Aorta (tissue), 5 donors: ENCODE measurements at regions not wholly inside any gene's neighbourhood (a gene's known extent, or its start where the extent isn't known, plus 50 kb on each side); places are given as distances from the start of the nearest gene placed in this dataset.

ENCODE experiments used
- ATAC-seq: fragments of 200-7000 bp; cut with Tn5 transposase; one replicate; pipeline ENCODE4 v1.9.1; 2022; ENCODE audit warnings: moderate library complexity; ENCODE audit not compliant: low FRiP score
- DNase-seq, 2 donors: peaks; one replicate each; pipeline ENCODE4 v3.0.0-alpha.2; 2020
- H3K27ac ChIP-seq, 2 donors: one replicate each; pipeline ENCODE4 v1.5.1; 2013; ENCODE audit warnings: low read length in 2 of 2, mild to moderate bottlenecking in 2 of 2, moderate library complexity in 2 of 2, control low read depth in 1 of 2, inconsistent platforms in 1 of 2, low read depth in 1 of 2
- H3K27me3 ChIP-seq, 2 donors: one replicate each; pipeline ENCODE4 v1.6.1; 2013; ENCODE audit warnings: control low read depth in 1 of 2, low read length in 1 of 2, mild to moderate bottlenecking in 1 of 2, moderate library complexity in 1 of 2; ENCODE audit not compliant: insufficient read depth in 2 of 2, control insufficient read depth in 1 of 2
- H3K36me3 ChIP-seq, 2 donors: one replicate each; pipeline ENCODE4 v1.6.1; 2013; ENCODE audit warnings: control low read depth in 1 of 2, low read length in 1 of 2, mild to moderate bottlenecking in 1 of 2; ENCODE audit not compliant: insufficient read depth in 2 of 2, control insufficient read depth in 1 of 2
- H3K4me1 ChIP-seq, 2 donors: one replicate each; pipeline ENCODE4 v1.6.1; 2013; ENCODE audit warnings: low read length in 2 of 2, control low read depth in 1 of 2, mild to moderate bottlenecking in 1 of 2, moderate library complexity in 1 of 2; ENCODE audit not compliant: insufficient read depth in 2 of 2, control insufficient read depth in 1 of 2
- H3K4me3 ChIP-seq, 2 donors: one replicate each; pipeline ENCODE4 v1.5.1; 2013; ENCODE audit warnings: low read length in 2 of 2, control low read depth in 1 of 2, mild to moderate bottlenecking in 1 of 2
- H3K9me3 ChIP-seq: one replicate; pipeline ENCODE4 v1.6.1; 2013; ENCODE audit warnings: mild to moderate bottlenecking, low read length; ENCODE audit not compliant: control insufficient read depth
- WGBS, 2 donors: extraction: QIAGEN DNeasy Blood & Tissue Kit; methylation state at CpG; one replicate each; pipeline ENCODE4 v1.1.7; 2013; 5-methylcytosine and 5-hydroxymethylcytosine counted together
- intact Hi-C, 2 donors: fragments of 100-400 bp; cut with DNase I; formaldehyde crosslinking; loops; one replicate each; pipeline versions ENCODE4 v1.14.2 to v1.15.0; 2022
- donor health status: healthy with polysubstance abuse.
- donor health status: Bipolar disorder and iron deficiency.
- donor health status: DM: no; HTN: no; CAD: no.
- donor health status: DM: no; HTN: no; CAD: no.
- donor health status: DM: yes; HTN: yes; CAD: no.

- H3K9me3 ChIP-seq, result peaks cover 2% of the 10 kb centered on the region
- no peak for ATAC-seq
- intact Hi-C loops, result no loop called here
- no peaks in the 10 kb centered on the region for H3K27me3 ChIP-seq
- no peaks in the 10 kb centered on the region for H3K4me1 ChIP-seq
- H3K4me3 ChIP-seq, result no peak overlapping the region
- 89 to 91% methylated on average over 15 to 16 of the region's 16 CpGs for WGBS, 2 donors
- no peak overlapping the region for H3K27ac ChIP-seq
- DNase-seq, result peak in 1 of 2 donors; percentile 59
- no peaks in the 10 kb centered on the region for H3K36me3 ChIP-seq
Measured at GRCh38 chr11:70709596-70709995, 311.3 kb downstream of the CTTN start.

GRCh38 chr11:70710192-70710591 lies 311.9 kb downstream of the CTTN start:
- DNase-seq, result peak in 1 of 2 donors; percentile 38
- Histone ChIP-seq H3K4me1 (no peaks in the 10 kb centered on the region), H3K27me3 (no peaks in the 10 kb centered on the region), H3K36me3 (no peaks in the 10 kb centered on the region), H3K27ac (no peak overlapping the region), H3K9me3 (peaks cover 2% of the 10 kb centered on the region), H3K4me3 (no peak overlapping the region)
- intact Hi-C loops, result no loop called here
- WGBS, 2 donors, result 76 to 77% methylated on average over 10 to 11 of the region's 11 CpGs
- no peak for ATAC-seq

- WGBS, 2 donors, result 44 to 47% methylated on average over 9 of the region's 9 CpGs
- no peaks in the 10 kb centered on the region for H3K27me3 ChIP-seq
- peaks cover 2% of the 10 kb centered on the region for H3K9me3 ChIP-seq
- H3K4me3 ChIP-seq, result no peak overlapping the region
- ATAC-seq, result no peak
- no peaks in the 10 kb centered on the region for H3K4me1 ChIP-seq
- peak in 1 of 2 donors; percentile 51 for DNase-seq
- intact Hi-C loops, result no loop called here
- no peaks in the 10 kb centered on the region for H3K36me3 ChIP-seq
- H3K27ac ChIP-seq, result no peak overlapping the region
Measured at GRCh38 chr11:70710601-70711000, 312.3 kb downstream of the CTTN start.

GRCh38 chr11:70711095-70711910 lies 313.0 kb downstream of the CTTN start:
- DNase-seq, result peak in 1 of 2 donors; percentile 66
- WGBS, 2 donors, result 44 to 48% methylated on average over 30 of the region's 30 CpGs
- intact Hi-C loops, result no loop called here

GRCh38 chr11:70711911-70712185 lies 313.5 kb downstream of the CTTN start:
- ATAC-seq (no peak), DNase-seq (no peak)
- H3K4me3 ChIP-seq, result no peak overlapping the region
- 46 to 53% methylated on average over 11 of the region's 11 CpGs for WGBS, 2 donors
- no peaks in the 10 kb centered on the region for H3K9me3 ChIP-seq
- no peaks in the 10 kb centered on the region for H3K36me3 ChIP-seq
- intact Hi-C loops, result no loop called here
- H3K27ac ChIP-seq, result no peak overlapping the region
- H3K4me1 ChIP-seq, result no peaks in the 10 kb centered on the region
- no peaks in the 10 kb centered on the region for H3K27me3 ChIP-seq

More at GRCh38 chr11:70711095-70711910, 313.0 kb downstream of the CTTN start:
- no peak for ATAC-seq
- no peaks in the 10 kb centered on the region for H3K27me3 ChIP-seq
- H3K4me1 ChIP-seq, result no peaks in the 10 kb centered on the region
- H3K27ac ChIP-seq, result no peak overlapping the region
- H3K4me3 ChIP-seq, result no peak overlapping the region
- H3K36me3 ChIP-seq, result no peaks in the 10 kb centered on the region
- H3K9me3 ChIP-seq, result no peaks in the 10 kb centered on the region

- Histone ChIP-seq H3K9me3 (no peaks in the 10 kb centered on the region), H3K4me1 (no peaks in the 10 kb centered on the region), H3K27ac (no peak overlapping the region), H3K27me3 (no peaks in the 10 kb centered on the region), H3K4me3 (no peak overlapping the region), H3K36me3 (no peaks in the 10 kb centered on the region)
- WGBS, 2 donors, result 54% methylated on average over 10 of the region's 10 CpGs
- DNase-seq (no peak), ATAC-seq (no peak)
- intact Hi-C loops, result no loop called here
Measured at GRCh38 chr11:70712471-70712870, 314.1 kb downstream of the CTTN start.

- DNase-seq, result peak in 1 of 2 donors; percentile 52
- intact Hi-C loops, result no loop called here
- ATAC-seq, result no peak
Measured at GRCh38 chr11:70713086-70713835, 314.9 kb downstream of the CTTN start.

GRCh38 chr11:70713988-70714665 lies 315.8 kb downstream of the CTTN start:
- intact Hi-C loops, result no loop called here
- Histone ChIP-seq H3K27ac (no peak overlapping the region), H3K36me3 (no peaks in the 10 kb centered on the region), H3K4me1 (no peaks in the 10 kb centered on the region), H3K27me3 (no peaks in the 10 kb centered on the region), H3K9me3 (no peaks in the 10 kb centered on the region), H3K4me3 (no peak overlapping the region)
- 44 to 46% methylated on average over 9 to 10 of the region's 10 CpGs for WGBS, 2 donors
- DNase-seq, result peak in 1 of 2 donors; percentile 53
- no peak for ATAC-seq

More at GRCh38 chr11:70713086-70713835, 314.9 kb downstream of the CTTN start:
- no peaks in the 10 kb centered on the region for H3K4me1 ChIP-seq
- no peaks in the 10 kb centered on the region for H3K27me3 ChIP-seq
- H3K4me3 ChIP-seq, result no peak overlapping the region
- WGBS, 2 donors, result 76 to 79% methylated on average over 24 of the region's 24 CpGs
- no peaks in the 10 kb centered on the region for H3K36me3 ChIP-seq
- H3K27ac ChIP-seq, result no peak overlapping the region
- no peaks in the 10 kb centered on the region for H3K9me3 ChIP-seq
